ENCODE measurements at regions not wholly inside any gene's neighbourhood (a gene's known extent, or its start where the extent isn't known, plus 50 kb on each side); places are given as distances from the start of the nearest gene placed in this dataset.

DNA sequence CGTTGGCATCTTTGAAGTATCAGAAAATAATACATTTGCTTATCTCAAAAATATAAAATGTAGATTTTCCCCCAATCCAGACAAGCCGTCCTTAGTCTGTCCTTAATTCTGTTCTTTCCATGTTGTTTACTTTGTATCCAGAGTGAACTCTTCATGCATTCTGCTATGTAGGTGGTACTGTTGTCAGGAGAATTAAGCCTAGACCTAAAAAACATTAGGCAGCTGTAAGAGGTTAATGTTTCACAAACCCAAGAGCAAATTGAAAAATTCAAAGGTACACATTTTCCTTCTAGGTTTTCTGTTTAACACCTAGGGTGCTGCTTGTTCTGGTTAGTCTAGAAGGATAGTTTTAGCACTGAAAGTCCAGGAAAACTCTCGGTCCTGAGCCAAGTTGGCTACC is 426.4 kb downstream of the QKI start:
- DNase-seq: no peak
- Histone ChIP-seq H3K27me3 (no peaks in the 10 kb centered on the region), H3K9me3 (no peaks in the 10 kb centered on the region)

DNA sequence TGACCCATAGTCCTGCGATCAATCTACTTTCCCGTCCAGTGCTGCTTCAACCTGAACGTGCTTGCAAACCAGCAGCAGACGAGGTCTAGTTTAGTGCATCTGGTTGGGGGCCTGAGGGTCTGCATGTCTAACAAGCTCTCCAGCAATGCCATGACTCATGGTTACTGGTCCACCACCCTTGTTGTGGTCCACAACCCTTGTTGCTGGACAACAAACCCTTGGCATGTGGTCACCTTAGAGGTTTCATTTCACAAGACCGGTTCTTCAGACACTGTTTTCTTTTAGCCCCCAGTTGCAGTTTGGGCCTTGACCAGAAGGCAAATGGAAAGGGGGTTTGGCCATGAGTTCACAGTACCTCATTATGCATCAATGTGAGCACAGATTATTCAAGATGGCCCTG is 424.8 kb downstream of the QKI start:
- intact Hi-C loops (cut with DNase I): no loop called here
- ATAC-seq (no peak), DNase-seq (no peak)
- no peak overlapping the region for H3K4me3 ChIP-seq
- no peaks in the 10 kb centered on the region for H3K36me3 ChIP-seq
- TF ChIP-seq, protein P1, sequence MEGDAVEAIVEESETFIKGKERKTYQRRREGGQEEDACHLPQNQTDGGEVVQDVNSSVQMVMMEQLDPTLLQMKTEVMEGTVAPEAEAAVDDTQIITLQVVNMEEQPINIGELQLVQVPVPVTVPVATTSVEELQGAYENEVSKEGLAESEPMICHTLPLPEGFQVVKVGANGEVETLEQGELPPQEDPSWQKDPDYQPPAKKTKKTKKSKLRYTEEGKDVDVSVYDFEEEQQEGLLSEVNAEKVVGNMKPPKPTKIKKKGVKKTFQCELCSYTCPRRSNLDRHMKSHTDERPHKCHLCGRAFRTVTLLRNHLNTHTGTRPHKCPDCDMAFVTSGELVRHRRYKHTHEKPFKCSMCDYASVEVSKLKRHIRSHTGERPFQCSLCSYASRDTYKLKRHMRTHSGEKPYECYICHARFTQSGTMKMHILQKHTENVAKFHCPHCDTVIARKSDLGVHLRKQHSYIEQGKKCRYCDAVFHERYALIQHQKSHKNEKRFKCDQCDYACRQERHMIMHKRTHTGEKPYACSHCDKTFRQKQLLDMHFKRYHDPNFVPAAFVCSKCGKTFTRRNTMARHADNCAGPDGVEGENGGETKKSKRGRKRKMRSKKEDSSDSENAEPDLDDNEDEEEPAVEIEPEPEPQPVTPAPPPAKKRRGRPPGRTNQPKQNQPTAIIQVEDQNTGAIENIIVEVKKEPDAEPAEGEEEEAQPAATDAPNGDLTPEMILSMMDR (IDR thresholded peaks at IDR 0.05): no peak
- no peaks in the 10 kb centered on the region for H3K9me3 ChIP-seq
- no peaks in the 10 kb centered on the region for H3K27me3 ChIP-seq
- H3K4me1 ChIP-seq: no peaks in the 10 kb centered on the region
- H3K27ac ChIP-seq: no peak overlapping the region

More for the DNA sequence above, 426.4 kb downstream of the QKI start:
- Histone ChIP-seq H3K4me1 (no peaks in the 10 kb centered on the region), H3K27ac (no peak overlapping the region), H3K36me3 (no peaks in the 10 kb centered on the region), H3K4me3 (no peak overlapping the region)
- ATAC-seq: no peak
- TF ChIP-seq, protein P1 (IDR thresholded peaks at IDR 0.05): no peak
- intact Hi-C loops (cut with DNase I): no loop called here

DNA sequence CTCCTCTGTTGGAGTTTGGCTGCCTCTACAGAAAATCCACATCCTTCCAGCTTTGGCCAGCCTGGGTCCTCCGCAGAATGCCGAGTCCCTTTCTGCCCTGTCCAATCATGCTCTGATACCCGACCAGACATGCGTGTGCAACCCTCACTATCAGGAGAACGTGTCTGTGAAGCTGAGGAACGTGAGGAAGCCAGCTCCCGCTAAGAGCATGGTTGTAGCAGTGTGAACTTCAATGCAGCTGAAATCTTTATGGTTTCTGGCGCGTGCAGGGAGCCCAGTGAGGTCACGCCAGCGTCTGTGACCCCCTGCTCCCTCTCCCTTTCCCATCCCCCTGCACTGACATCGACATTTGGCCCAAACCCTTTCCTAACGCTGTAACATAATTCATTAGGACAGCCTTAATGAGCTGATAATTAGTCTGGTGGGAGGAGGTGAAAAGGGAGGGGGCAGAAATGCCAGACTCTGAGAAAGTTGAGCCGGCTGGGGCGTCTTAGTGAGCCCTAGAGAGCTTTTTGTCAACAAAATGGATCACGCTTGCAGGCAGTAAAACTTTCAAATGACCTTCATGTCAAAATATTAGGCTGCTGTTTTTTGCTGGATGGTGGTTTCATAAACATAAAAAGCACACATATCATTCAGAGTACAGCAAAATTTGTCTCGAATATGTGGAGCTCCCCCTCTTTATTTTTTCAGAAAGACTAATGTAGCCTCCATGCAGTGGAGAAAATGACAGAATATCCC is 423.3 kb downstream of the QKI start:
- H3K36me3 ChIP-seq: no peaks in the 10 kb centered on the region
- TF ChIP-seq, protein P1 (IDR thresholded peaks at IDR 0.05): no peak
- ATAC-seq (no peak), DNase-seq (no peak)
- no peak overlapping the region for H3K27ac ChIP-seq
- peak overlapping the region; percentile 21 for H3K4me3 ChIP-seq
- H3K27me3 ChIP-seq: no peaks in the 10 kb centered on the region
- intact Hi-C loops (cut with DNase I): no loop called here
- H3K4me1 ChIP-seq: no peaks in the 10 kb centered on the region
- H3K9me3 ChIP-seq: no peaks in the 10 kb centered on the region

DNA sequence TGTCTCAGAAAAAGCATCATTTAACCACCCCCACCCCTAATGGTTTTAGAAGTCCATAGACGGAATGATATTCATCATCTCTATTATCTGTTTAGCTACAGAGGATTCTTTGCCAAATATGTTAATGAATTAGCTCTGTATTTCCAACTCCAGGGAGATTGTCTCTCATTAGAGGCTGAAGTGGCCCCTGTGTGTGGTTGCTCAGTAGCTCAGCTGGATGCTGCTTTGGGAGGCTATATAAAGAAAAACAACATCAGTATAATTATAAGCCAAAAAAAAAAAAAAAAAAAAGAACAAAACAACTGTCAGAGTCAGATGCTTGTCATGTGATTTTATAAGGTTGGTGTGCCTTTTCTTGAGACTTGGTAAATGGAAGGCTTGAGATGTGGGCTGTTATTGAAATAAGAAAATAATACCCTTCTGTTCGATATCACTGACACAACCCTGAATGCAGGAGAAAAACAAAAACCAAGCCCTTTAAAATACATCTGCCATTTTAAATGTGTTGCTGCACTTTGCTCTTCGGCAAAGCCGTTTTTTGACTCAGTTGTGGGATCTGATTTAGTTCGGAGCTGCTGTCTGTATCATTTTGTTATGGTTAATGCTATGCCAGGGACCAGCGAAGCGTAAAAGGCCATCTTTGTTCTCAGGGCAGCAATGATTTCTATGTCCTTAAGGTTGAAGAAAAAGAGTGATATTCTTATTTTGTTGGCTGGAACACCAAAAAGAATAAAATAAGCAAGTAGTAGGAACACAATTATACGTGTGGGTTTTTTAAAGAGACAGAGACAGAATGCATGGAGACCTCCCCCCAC is 422.6 kb downstream of the QKI start:
- intact Hi-C loops (cut with DNase I): no loop called here
- no peak for DNase-seq
- no peak overlapping the region for H3K27ac ChIP-seq

DNA sequence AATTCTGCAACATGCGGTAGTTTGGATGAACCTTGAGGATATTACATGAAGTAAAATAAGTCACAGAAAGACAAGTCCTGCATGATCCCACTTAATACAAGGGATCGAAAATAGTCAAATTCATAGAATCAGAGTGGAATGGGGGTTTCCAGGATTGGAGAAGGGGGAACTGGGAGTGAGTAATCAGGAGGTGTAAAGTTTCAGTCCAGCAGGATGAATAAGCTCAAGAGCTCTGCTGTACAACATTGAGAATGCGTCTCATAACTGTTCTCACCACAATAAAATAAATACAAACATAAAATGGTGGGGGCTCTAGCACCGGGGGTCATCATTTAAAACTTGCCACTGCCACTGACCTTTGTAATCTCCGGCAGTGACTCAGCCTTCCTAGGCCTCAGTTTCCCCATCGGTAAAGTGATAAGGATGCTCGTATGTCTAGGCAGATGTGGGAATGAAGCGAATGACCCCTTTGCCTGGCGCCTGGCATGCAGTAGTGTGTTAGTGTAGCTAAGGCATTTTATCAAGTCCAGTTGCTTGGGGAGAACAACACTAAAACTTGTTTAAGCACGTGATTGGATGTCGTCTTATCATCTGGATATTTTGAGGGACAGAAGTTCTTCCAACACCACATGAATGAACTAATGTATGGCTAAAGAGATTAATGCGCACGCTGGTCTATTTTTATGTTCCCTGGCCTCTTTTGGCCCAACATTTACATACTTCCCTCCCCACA is 421.1 kb downstream of the QKI start:
- Histone ChIP-seq H3K4me1 (no peaks in the 10 kb centered on the region), H3K9me3 (no peaks in the 10 kb centered on the region), H3K27ac (no peak overlapping the region), H3K36me3 (no peaks in the 10 kb centered on the region), H3K4me3 (no peak overlapping the region), H3K27me3 (no peaks in the 10 kb centered on the region)
- TF ChIP-seq, protein P1 (IDR thresholded peaks at IDR 0.05): no peak
- intact Hi-C loops (cut with DNase I): no loop called here
- ATAC-seq (no peak), DNase-seq (no peak)

More for the DNA sequence above, 422.6 kb downstream of the QKI start:
- H3K9me3 ChIP-seq: no peaks in the 10 kb centered on the region
- H3K36me3 ChIP-seq: no peaks in the 10 kb centered on the region
- H3K4me1 ChIP-seq: no peaks in the 10 kb centered on the region
- H3K27me3 ChIP-seq: no peaks in the 10 kb centered on the region
- TF ChIP-seq, protein P1 (IDR thresholded peaks at IDR 0.05): no peak
- ATAC-seq: no peak
- H3K4me3 ChIP-seq: no peak overlapping the region
